ENCODE measurements at regions not wholly inside any gene's neighbourhood (a gene's known extent, or its start where the extent isn't known, plus 50 kb on each side); places are given as distances from the start of the nearest gene placed in this dataset.
"Not testable (repeated sequence)": the region's sequence is repeated elsewhere in the genome, so short reads cannot be mapped to it uniquely, and the experiment has no call there.

DNA sequence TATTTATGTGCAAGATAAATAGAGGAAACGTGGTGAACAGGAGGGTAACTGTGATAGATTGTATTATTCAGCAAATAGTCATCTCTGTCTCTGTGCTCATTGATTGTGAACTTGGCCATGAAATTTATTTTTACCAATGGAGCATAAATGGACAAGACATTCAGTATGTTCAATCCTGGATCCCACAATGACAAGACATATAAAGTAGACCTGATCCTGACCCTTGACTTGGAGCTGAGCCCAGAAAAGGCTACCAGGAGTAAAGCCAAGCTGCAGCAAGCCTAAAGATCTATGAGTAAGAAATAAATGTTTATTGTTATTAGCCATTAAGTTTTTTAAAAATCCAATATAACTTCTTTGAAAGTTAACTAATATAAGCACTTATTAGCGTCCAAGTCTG lies 531.2 kb downstream of the PIK3C3 start:
- no peak for DNase-seq

DNA sequence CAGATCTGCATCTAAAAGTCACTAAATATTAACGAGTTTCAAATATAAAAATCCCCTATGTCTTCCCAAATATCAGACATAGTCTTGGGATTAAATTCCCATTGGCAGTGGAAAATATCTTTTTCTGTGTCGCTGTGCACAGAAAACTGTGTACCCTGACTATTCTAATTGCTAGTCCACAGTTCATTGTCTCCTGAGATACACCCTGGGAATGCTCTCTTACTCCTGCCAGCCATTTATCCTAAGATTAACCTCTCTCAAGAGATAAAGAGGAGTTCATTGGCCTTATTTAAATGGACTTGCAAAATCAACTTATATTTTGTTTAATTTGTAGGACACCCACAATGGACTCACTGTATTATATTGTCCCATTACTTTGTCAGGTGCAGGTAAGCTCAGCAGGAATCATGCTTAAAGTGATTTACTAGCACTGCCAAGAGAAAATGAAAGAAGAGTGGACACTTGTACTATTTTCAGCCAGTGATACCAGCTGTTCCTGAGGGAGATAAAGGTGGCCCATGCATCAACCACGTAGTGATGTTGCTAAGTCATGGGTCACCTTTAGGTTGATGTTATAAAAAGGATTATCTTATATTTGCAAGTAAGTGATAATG lies 553.8 kb downstream of the PIK3C3 start:
- DNase-seq, result no peak

DNA sequence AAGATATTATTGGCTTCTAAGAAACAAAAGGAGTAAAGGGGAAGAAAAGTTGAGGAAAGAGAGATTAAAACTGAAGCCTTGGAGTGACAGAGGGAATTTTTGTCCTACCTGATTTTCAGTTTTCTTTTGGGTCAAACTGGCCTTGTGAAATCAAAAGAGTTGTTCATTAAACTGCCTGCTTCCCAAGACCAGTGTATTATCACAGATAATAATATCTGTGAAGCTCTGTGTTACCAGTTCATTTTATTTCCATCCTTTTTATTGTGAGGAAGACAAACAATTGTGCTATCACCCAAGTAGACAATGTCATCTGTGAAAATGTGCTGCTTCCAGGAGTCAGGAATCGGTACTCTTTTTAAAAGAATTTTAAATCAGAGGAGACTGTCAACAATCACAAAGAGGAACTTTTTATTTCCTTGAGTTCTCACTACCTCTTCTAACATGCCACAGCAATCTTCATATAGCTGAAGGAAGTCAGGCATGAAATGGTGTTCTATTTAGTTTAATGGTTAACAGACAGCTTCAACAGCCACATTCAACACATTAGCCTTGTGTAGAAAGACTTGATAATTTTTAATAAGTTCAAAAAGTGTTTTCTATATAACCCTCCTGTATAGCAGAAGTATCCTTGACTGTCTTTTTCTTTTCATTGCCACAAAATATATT lies 554.8 kb downstream of the PIK3C3 start:
- DNase-seq, result no peak

DNA sequence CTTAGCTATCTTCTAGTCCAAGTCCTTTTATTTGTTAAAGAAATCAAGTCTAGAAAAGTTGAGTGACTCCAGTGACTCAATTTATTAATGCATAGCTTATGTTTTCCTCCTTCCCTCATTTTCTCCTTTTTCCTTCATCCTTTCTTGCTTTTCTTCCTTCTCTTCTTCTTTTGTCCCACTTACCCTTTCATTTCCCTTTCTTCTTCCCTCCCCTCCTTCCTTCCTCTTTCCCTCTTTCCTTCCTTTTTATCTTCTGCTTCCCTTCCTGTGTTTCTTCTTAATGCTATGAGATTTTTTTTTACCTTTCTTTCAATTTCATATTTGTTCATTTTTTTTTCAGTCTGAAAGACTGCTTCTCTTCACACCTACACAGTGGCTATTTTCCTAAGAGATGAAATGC lies 555.5 kb downstream of the PIK3C3 start:
- no peak for DNase-seq

DNA sequence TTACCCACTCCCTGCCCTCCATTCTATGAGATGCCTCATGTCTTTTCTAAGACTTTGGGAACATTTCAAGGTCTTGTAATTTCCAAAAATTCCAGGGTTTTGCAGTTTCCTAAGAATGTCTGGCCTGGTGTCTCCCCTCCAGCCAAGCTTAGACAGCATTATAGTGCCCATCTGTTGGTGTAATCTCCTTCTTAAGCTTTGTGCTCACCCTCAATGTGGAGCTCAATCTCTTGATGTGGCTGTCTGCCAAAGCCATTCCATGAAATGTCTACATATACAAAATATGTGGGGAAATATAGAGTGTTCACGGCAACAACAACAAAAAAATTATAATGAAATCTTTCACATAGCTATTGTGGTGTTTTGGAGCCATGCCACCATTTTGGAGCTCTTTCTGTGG lies 558.4 kb downstream of the PIK3C3 start:
- no peak for DNase-seq

DNA sequence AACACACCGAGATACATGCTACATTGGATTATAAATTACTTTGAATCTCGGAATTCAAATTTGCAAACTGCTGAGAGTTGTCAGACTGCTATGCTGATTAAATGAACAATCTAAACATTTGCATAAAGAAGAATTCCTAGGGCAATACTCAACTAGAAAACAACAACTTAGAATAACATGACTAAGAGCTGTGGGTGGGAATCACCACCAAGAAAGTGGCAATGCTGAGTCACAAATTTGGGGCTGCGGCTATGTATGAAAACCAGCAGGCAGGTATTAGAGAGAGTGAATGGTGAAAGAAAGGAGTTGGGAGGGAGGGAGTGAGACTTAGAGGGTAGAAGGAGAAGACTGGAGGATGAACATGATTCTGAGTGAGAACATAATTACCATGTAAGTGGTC lies 559.5 kb downstream of the PIK3C3 start:
- DNase-seq, result no peak

DNA sequence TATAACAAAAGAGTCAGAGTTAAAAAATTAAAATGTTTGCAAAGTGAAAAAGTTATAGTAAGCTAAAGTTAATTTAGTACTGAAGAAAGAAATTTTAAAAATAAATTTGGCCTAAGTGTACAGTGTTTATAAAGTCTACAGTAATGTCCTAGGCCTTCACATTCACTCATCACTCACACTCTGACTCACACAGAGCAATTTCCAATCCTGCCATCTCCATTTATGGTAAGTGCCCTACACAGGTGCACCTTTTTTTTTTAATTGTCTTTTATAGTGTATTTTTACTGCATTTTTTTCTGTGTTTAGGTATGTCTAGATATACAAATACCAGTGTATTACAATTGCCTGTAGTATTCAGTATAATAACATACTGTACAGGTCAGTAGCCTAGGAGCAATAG lies 562.9 kb downstream of the PIK3C3 start:
- no peak for DNase-seq

DNA sequence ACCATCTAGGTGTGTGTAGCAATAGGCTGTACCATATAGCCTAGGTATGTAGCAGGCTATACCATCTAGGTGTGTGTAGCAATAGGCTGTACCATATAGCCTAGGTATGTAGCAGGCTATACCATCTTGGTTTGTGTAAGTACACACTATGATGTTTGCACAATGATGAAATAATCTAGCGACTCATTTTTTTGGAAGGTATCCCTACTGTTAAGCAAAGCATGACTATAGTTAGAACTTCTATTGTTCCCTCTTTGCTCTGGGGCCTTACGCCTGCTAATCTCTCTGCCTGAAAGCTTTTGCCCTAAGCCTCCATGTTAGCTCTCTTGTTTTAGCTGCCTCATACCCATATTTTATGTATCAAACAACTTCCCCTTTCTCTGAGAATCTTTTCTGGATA lies 563.3 kb downstream of the PIK3C3 start:
- DNase-seq, result not testable (repeated sequence)

DNA sequence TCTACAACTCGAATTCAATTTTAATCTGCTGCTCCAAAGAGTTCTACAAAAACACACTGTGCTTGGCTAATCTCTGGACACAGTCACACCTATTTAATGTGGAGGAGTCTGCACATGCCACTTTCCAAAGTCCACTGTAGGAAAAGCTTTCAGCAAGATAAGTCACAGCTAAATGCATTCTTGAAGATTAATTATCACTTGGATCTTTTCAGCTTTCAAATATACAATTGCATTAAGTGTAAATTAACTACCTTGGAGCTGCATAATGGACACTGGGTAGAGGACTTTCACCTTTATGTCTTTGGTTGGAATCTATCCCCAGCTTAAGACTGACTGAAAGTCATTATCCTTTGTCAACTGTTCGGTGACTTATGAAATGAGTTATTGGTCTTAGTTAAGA lies 565.1 kb downstream of the PIK3C3 start:
- no peak for DNase-seq

DNA sequence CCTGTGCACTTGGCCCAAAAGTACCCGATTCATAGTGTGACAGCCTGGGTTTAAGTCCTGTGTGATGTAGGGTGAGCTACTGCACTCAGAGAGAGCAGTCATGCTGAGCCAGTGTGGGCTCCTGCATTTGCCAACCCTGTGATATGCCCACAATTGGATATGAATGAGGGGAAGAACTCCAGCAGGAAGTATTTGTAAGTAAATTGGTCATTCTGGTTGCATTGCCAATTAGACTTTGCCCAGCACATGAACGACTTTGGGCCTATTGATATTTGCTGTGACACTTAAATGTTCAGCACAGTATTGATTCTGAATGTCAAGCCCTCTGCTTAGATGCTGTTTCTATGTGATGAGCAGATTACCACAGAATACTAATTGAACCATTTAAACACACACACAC lies 570.9 kb downstream of the PIK3C3 start:
- DNase-seq, result no peak

DNA sequence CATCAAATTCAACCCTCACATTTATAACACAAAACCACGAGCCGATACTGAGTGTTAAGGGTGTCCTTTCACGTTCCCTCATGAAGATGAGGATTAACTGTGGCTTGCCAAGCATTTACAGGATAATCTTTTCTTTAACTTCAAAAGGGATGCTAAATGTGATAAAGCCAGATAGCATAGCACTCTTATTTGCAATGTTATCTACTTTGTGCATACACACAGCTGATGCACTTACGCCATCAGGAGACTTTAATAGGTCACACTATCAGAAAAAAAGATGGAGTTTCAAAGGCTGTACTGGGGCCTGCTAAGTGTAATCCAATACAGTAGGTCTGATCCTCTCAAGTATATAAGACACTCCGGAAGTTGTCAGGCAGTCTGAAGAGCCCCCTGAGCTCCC lies 572.7 kb downstream of the PIK3C3 start:
- DNase-seq, result no peak

DNA sequence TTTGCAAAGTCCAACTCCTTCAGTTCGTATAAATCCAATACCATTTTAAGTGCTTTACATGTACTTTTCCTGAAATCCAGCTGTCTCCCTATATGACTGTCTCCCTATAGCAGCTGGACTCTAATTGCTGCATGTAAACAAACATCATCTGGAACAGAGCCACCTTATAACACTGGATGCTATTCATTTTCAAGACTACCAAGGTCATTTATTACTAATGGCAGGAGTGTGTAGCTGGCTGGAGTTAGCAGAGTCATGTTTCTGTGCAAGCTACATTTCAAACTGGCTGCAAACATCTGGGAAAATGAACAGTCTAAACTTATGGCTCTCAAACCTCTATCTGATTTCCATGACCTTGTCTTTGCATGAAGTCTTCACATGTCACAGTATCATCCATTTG lies 575.2 kb downstream of the PIK3C3 start:
- DNase-seq, result no peak

DNA sequence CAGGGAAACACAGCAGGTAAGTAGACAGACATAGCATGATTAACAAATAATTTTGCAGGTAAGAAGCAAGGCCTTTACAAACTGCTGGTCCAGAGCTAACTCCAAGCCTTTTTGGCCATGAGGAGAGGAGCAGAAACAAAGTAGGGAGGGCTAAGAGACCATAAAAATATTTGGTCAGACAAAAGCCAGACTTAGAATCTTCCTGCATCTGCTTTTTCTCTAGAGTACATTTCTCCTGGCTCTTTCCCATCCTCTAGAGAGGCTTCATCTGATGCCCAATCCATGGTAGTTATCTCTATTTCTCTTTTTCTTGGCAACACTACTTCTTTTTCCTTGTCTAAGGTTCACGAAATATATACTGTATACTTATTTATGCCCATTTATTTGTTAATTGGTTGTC lies 577.1 kb downstream of the PIK3C3 start:
- no peak for DNase-seq

DNA sequence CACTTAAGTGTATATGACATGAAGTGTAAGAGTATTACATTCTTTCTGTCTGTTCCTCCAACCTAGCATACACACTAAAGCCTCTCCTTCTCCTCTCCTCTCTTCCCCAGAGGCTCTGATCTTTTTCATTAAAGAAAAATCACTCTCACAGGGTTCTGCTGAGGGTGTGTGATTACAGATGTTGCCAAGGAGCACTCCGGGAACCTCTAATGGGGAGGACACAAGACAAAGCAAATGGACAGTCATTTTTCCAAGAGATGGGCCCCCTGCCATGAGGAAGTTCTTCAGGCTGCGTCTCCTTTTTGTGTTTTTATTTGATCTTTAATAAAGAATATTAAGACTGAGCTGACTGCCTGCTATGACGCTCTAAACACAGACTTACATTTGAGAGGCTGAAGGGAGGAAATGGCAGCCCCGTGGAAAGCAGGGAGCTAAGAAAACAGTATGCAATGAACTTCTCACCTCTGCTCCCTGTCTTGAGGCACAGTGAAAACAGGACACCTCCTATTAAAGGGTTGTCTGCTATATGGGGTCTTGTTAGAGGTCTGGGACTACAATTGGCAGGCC lies 578.1 kb downstream of the PIK3C3 start:
- no peak for DNase-seq

DNA sequence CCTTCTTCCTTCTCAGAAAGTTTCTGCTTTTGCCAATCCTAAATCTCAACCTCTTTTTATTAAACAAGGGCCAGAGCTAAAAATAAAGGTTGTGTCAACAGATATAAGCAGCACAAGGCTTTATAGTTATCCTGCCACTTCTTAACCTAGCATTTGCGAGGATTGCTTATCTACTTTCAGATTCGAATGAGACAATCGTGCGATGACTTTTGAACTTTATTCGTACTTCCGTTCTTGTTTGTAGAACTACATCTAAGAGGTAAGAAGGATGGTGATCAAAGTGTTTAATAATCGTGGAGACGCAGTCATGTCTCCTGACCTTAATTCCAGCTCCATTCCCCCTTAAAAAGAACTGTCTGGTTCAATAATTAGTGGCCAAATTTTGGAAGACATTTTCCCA lies 578.6 kb downstream of the PIK3C3 start:
- no peak for DNase-seq

DNA sequence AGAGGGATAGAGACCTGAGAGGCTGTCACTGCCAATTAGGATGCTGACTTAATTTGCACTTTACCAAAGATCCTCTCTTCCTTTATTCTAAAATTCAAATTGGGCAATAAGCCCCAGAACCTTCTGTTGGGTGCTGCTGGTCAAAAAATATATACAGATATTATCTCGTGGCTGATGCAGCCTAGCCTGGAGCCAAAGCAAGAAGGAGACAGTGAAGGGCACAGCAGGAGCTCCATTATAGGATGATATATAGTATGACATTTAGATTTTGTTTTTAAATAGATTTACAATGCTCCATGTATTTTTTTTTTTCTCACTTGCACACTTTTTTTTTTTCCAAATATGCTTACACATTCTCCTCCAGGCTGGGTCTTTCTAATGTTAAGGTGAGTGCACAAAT lies 579.3 kb downstream of the PIK3C3 start:
- DNase-seq, result no peak

DNA sequence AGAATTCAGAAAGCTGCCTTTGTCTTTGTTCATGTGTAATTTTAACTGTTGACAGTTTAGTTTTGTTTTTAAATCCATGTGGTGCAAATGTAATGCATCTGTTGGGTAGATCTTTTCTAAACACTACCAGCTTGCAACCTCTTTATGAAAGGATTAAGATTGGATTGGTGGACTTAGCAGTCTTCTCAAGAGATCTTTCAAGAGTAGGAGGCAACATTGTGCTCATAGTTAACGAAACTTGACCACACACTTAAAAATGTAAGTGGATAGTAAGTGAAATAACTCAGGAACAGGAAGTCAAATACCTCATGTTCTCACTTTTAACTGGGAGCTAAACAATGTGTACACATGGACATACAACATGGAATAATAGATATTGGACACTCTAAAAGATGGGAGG lies 579.0 kb downstream of the RIT2 start:
- DNase-seq, result no peak

DNA sequence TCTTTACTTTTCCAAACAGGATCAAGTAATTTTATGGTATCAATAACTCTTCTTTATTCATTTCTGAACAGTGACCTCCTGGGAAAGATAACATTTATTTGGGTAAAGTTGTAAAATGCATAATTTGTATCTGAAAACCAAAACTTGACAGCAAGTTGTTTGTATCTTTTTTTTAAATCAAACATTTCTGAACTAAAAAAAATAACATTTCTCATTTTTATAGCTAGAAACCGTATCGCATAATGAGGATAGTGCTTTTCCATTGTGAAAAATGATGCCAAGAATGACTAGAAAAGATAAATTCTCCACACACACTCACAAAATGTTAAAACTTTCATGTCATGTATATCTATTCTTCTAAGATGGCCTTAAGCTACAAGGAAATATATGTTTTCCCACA lies 578.2 kb downstream of the RIT2 start:
- DNase-seq, result no peak

DNA sequence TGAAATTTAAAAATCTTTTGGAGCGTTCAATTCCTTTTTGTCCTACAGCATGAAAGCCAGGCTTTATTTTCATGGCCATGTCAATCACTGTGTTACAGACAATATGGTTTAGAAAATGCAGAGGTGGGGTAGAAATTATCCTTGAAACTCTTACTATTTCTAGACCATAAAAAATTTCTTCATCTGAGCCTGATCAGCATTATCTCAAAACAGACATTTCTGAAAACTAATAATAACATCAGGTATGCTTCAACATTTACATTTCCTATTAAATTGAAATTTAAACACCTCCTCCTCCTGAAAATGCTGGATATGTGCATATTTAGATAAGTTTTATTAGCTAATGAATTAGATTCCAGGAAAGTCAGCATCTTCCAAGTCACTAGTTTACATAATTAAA lies 570.6 kb downstream of the RIT2 start:
- no peak for DNase-seq

DNA sequence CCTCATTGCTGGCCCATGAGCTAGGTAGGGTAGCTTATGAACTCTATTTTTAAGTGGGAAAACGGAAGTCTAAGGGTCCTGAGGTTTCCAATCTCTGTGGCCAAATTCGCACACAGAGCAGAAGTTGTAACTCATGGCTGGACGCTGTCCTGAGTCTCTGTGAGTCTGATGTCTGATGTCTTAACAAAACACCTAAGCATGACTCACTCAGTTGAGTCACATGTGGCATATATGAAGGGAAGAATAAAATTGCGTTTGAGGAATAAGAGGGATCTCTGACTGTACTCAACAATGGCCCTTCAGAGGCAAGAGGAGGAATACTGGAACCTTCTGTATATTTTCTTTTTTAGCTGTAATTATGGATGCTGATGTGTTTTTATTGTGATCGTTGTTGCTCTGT lies 569.7 kb downstream of the RIT2 start:
- DNase-seq, result no peak

DNA sequence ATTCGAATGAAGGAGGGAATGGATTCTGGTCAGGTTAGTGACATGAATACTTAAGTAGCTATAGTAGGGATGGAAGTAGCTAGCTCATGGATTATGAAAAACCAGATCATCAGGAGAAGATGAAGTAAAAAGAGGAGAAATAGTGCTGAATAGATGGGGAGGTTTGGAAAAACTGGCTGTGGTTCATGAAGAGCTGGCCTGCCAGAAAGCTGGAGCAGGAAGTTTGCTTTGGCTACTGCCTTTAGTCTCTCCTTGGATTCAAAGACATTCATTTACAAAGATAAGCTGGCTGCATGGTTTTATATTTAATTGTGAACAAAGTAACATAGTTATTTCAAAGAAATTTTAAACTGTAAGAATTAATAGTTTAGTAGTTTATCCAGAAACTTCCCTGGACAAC lies 567.0 kb downstream of the RIT2 start:
- DNase-seq, result no peak

DNA sequence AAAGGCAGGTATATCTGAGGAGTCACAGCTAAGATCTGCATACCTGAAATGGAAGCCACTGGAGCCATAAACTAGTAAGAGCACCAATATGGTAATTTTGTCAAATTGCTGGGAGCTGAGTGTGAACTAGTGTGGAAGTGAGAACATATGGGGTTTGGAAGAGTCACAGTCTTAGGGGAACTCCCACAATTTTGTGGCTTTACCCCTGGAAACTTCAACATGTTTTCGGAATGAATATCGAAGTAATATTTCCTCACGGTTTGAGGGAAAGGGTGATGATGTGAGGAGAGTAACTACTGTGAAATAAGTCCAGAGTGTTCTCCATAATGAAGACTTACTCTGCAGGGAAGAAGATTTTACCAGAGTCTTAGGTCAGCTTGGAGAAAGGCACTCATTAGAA lies 565.9 kb downstream of the RIT2 start:
- no peak for DNase-seq

DNA sequence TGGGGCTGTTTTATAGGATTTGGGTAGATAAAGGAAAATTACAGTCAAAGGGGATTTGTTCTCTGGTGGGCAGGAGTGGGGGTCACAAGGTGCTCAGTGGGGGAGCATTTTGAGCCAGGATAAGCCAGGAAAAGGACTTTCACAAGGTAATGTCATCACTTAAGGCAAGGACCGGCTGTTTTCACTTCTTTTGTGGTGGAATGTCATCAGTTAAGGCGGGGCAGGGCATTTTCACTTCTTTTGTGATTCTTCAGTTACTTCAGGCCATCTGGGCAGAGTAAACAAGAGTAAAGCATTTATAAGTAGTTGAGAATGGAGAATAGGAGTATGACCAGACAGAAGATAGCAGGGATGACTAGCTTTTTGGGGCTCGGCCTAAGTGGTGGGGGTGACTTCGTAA lies 562.9 kb downstream of the RIT2 start:
- not testable (repeated sequence) for DNase-seq

DNA sequence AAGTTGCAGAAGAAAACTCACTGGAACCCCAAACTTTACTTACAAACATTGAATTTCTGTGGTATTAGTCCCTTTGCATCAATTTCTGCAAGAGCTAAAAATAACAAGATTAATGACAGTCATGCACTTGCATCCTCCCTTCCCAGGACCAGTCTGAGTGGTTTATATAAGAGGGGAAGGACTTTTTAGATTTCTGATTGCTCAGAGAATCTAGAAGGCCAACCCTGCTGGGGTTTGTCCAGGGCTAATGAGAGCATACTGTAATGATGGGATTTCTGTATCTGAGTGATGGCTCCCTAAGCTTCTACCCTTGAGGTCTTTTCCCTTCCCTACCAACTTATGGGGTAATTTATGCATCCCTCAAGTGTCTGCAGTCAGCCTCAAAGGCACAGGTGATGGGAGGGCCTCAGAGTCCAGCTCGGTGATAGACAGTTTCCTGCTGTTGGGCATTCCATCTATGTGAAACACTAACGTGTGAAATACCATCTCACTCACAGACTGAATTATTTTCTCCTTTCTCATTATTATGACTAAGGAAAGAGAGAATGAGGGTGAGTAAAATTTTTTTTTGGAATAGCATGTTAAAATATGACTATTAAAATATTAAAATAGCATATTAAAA lies 556.3 kb downstream of the RIT2 start:
- no peak for DNase-seq

DNA sequence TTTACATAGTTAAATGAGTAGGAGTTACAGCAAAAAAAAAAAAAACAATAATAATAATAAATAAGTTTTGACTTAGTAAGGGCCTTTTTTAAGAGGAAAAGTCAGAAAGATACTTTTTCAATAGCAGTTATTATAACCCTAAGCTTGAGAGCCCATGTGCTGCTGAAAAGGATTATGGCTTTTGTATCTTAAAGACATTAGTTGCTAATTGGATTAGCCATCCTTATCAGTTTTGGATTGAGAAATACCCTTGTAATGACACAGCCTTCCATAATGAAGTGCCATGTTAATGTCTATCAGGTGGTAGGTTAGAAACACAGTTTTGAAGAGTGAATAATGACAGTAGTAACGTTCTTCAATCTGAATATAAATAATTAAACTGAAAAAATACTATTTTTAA lies 554.0 kb downstream of the RIT2 start:
- DNase-seq, result no peak
